AG20443 (cell line): ENCODE measurements at regions not wholly inside any gene's neighbourhood (a gene's known extent, or its start where the extent isn't known, plus 50 kb on each side); places are given as distances from the start of the nearest gene placed in this dataset.
"Not testable (repeated sequence)": the region's sequence is repeated elsewhere in the genome, so short reads cannot be mapped to it uniquely, and the experiment has no call there.

ENCODE experiments used
- DNase-seq: peaks from one replicate; pipeline ENCODE4 v3.0.0; 2012; ENCODE audit warnings: low spot score, mixed read lengths

DNA sequence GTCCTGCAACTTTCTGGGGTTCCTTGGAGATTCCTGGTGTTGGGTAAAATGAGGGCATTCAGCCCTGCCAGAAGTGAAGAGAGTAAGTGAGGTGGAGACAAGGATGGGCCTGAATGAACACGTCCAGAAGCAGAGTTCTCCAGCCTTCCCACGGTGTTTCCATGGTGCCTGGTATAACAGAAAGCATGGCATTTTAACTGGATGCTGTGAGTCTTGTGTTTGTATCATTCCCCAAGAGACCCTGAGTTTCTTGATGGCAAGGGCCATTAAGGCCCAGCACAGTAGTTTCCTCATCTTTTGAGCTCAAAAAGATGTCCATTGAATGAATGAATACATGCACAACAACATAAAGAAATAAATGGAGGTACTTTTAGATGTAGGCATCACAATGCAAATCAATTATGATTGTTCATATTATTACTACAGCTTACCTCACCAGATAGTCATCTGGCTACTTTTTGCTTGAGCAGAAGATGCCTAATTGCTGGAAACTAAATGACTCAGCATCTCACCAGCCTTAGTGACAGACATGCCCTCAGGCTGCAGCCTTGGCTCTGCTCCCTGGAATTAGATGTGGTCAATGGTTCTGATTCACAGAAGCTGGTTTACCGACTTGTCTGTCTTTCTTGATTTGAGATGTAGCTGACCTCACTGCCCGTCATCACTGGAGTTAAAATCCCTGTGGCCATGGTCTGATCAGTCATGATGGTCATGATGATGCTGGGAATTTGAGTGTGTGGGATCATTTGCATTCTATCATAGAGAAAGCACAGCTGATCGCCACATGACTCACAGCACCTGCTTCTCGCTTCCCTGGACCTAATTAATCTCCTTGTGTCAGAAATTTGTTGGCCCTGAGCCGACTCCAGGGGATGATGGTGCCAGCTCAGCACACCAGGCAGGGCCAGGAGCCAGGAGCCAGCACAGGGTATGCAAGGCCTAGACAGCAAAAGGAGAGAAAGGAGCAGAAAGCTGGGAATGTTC, 83.9 kb downstream of the CXCL12 start:
- peak; percentile 91 for DNase-seq

DNA sequence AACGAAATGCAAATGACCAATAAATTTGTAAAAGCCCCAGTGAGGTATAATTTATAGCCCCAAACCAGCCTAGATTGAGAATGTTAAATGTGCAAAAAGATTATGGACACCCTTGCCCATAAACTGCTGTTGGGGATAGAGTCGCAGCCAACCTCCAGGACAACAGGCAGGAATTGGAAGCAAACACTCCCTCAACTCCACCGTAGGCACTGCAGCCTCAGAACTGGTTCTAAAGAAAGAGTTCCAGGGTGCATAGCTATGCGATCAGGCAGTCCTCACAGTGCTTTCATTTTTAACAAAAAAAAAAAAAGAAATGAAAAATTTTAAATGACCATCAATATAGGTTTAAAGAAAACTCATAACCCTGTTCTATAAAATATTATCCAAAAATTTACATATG, 86.2 kb downstream of the CXCL12 start:
- DNase-seq: no peak

DNA sequence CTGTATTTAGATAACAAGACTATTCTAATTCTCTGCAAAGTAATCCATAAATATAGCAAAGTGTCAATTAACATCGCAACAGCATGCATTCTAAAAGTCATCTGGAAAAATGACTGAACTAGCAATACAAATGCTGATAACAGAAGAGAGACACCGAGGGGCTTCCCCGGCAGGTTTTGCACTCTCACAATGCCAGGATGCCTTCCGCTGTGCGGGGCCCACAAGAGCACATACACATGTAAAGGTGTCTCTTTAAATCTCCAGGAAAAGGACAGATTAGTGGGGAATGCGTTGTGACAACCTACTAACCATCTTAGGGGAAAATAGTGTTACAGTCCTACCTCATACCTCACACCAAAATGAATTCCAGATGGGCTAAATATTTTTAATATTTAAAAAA, 86.9 kb downstream of the CXCL12 start:
- no peak for DNase-seq

DNA sequence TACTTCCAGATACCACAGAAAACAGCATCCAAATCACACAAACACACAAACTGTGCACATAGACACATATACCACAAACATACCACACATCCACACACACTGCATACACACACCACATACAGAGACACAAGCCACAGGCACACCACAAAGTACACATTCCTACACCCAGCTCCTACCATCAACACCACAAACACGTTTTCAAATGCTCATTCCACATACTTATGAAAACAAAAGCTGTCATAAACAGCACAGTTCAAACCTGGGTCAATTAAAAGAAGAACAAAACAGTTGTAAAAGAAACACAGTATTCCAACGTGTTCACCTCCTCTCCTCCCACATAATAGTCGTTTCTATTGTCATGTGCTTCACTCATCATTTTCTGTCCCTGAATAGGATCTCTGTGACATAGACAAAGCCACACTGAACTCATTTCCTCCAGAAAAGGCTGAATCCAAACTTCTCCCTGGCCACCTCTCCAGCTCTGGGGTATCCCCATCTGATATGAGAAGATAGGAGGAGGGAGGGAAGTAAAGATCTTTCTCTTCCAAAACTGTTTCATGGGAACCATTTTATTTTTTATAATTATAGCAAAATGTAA, 89.2 kb downstream of the CXCL12 start:
- DNase-seq: no peak

DNA sequence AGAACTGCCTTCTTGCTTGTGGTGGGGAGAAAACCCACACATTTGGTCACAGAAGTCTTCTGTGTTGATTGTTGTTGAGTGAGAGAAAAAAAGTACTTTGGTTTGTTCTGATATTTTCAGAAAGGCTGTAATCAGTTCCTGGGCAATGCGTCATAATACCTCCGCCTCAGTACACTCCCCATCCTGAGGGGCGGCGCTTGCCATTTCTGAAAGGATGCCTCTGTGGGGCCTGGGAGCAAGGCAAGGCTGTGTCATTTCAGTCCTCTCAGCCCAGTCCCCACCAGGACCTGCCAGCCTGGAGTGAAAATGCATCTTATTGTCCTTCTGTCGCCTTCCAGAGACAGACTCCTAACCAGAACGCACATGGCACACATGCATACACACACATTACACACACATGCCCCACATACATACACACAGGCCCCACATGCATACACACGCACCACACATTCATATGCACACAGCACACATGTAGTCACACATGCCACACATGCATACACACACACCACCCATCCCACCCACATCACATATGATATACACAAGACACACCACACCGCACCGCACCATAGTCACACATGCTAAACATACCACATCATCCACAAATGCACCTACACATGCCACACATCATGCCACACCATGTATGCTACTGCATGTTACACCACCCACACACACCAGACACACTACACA, 90.0 kb downstream of the CXCL12 start:
- no peak for DNase-seq

DNA sequence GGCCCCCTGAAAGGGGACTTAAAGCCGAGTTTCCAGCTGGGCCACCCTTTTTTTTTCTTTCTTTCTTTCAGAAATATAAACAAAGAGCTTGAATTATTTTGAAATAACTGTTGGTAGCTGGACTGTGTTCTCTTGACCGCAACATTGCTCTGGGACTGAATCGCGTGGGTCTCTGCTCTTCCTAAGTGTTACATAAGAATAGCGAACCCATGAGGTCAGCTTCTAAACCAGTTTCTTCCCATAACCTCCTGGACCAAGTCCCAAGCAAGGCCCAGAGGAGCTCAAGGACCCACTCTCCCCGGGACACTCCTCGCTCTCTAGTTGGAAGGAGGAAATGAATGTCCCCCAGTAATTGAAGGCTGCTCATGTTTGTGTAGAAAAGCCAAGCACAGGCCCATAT, 91.1 kb downstream of the CXCL12 start:
- peak; percentile 70 for DNase-seq

DNA sequence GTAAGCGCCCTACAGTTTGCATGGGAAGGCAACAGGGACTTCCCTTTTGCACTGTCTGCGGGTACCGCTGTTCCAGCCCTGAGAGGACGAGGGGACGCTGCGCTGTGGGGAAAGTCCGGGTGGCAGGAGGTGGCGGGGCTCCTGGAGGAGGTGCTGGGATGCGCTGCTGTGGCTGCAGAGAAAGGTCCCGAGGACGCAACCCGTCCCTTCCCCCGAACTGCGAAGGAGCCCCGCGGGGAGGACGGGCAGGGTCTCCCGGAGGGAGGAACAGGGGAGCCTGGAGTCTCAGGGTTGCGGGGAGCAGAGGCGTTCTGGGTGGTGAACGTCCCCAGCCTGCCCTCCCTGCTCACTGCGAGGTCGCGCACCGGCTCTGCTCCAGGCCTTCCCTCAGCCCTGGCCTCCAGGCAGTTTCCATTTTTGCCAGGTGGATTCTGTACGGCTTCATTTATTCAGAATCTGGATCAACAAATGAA, 91.6 kb downstream of the CXCL12 start:
- DNase-seq: no peak

DNA sequence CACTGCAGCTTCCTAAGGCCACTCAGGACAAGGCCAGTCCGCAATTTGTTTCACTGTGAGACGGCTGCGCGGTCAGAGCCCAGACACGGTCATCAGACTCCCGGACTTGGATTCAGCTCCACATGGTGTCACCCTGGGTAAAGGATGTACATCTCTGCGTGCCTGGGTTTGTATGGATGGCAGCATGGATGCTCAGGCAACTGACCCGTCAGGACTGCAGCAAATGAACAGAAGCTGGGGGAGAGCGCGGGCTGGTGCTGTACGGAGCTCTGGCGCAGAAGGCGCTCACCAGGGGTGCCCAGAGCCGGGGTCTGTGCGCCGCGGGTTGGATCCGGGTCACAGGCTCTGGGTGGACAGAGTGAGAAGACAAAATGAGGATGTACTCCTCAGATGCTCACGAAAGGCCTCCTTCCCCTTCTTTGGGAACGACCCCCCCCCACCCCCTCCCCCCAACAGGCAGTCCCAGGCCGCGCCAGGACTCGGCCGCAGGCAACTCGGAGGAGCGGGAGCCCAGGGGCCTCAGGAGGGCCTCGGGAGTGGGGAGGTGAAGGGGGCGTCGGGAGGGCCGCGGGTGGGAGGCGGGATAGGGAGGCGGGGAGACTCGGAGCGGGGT, 92.4 kb downstream of the CXCL12 start:
- no peak for DNase-seq

DNA sequence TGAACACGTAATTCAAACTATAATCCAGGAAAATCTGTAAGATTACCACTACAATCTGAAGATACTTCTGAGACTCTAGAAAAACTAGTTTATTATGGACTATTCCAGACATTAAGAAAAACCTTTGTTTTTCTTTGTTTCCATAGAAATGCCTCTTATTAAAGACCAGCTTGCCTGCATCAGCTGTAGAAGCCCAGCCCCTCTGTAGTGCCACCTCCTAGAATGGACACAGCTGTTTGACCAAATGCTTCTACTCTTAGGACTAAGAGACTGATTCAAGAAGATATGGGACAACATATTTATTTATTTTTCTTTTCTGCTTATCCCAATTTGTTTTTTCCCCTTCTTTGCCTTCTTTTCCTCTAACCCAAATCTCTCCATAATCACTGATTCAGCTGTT, 93.8 kb downstream of the CXCL12 start:
- DNase-seq: no peak

DNA sequence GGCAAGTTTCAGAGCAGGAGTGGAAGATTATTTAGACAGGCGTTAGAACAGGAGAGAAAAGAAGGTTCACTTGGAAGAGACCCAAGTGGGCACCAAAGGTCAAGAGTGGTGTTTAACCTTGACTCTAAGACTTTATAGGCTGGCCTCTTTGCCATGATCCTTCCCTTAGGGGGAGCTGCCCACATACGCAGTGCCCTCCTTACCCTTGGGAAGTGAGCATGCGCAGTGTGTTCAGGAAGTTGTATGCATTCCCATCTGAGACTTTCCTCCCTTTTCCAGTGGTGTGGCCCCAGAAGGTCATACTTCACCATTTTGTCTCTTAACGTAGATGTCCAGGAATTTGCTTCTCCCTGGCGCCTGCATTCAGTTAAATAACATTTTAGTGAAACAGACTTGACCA, 95.8 kb downstream of the CXCL12 start:
- no peak for DNase-seq

DNA sequence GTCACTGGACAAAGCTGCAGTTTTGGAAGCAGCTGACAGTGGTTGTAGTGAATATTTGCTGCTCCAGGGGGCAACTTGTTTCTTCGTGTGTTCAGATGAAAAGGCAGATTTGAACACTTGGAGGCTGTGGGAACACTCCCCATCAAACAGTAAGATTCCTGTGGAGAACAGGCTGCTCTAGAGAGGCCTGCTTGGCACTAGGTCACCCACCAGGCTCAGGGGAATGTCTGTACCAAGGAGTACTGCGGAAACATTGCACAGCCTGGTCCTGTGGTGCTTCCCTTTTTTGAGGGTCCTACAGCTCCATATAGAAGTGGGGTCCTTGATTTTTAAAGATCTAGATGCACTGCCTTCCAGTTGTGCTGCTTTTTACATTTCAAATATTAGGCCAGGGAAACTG, 97.5 kb downstream of the CXCL12 start:
- no peak for DNase-seq

DNA sequence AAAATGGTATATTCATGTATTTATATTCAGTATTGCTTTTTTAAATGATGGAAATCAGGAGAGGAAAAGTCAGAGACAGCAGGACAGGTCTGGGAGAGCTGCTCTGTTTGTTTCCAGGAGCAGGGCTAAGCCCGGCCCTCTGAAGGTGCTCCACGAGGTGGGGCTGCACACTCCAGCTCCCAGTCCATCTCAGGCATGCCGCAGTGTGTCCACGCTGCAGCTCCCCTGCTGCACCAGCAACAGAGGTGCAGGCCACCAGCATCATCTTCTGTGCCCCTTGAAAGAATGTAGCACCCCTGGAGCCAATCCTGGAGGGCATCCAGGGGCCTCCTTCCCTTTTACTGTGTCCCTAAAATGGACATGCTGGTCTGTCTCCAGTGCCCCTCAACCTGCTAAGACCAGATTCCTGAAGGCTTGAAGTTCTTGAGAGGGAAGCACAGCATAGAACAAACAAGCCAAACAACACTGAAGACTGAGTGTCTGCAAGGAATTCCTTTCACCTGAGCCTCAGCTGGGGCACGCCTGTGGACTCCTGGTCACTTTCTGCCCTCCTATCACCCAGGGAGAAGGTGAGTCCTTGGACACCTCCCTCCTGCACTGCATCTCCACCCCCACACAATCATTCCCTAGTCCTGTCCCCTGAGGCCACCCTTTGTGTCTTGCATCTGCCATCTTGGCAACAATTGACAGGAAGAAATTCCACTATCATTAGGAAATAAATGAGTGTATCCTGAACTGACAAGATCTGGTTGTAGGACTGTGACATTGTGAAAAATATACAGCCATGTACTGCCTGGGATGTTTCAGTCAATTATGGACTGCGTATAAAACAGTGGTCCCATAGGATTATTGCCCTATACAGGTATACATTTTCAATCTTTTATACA, 100.5 kb downstream of the CXCL12 start:
- DNase-seq: no peak

DNA sequence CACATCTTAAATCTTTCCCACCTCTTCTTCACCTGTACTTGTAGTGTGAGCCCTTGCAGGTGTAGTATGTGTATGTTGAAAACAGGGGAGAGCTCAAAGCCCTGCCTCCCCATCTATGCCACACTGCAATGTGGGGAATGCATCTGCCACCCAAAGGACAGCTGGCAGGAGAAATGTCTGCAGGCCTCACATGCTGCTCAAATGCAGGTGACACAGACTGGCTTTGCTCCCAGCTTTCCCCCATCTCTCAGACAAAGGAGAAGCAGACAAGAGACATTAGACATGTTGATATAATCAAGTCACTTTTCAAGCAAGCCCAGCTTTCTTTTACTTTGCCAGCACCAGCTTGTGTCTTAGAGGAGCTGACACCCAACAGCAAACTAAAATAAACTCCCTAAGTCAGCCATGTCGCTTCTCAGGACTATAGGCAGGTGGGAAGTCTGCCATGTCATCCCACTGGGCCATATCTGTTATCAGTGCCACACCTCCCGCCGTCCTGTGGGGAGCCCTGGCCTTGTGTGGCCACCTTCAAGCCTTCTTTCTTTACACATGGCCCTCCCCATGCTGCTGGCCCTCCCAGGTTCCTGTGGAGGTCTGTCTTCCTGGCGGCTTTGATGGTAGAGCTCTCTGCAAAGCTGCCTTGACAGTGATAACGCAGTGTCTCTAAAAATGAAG, 102.1 kb downstream of the CXCL12 start:
- DNase-seq: no peak

DNA sequence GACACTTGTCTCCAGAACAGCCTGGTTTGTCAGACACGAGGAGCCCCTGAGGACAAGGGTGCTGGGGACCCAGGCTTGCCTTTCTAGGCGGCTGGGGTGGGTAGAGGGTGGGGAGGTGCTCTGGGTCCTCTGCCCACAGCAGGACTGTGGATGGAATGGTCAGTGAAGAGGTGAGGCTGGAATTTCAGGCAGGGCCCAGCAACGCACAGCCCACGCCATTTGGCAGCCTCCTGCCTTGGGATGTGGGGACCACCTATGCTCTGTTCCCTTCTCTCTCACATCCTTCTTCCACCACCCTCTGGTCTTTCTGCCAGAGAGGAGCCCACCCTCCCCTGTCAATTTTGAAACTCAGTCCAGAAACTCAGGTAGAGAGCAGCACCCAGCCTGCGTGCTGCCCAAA, 103.2 kb downstream of the CXCL12 start:
- DNase-seq: no peak

DNA sequence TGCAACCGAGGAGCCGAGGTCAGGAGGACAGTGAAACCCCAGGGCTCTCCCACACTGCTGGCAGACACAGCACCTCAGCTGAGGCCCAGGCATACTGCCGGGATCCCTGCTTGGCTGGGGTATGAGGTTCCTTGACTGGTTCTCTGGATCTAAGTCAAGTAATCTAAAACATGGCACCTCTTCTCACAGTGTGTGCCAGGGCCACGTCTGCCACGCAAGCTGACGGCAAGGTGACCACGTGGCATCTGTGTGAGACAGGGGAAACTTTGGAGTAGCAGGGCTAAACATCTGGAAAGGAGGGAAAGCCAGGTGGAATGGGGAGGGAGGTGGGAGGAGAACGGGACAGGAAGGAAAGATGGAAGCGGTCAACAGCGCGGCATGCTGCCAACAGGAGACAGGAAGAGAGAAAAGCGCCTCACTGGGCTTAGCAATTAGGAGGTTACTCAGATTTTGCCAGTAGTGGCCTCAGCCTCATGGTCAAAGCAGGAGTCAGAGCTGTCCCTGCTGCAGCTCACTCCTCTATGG, 103.7 kb downstream of the CXCL12 start:
- DNase-seq: peak; percentile 46

DNA sequence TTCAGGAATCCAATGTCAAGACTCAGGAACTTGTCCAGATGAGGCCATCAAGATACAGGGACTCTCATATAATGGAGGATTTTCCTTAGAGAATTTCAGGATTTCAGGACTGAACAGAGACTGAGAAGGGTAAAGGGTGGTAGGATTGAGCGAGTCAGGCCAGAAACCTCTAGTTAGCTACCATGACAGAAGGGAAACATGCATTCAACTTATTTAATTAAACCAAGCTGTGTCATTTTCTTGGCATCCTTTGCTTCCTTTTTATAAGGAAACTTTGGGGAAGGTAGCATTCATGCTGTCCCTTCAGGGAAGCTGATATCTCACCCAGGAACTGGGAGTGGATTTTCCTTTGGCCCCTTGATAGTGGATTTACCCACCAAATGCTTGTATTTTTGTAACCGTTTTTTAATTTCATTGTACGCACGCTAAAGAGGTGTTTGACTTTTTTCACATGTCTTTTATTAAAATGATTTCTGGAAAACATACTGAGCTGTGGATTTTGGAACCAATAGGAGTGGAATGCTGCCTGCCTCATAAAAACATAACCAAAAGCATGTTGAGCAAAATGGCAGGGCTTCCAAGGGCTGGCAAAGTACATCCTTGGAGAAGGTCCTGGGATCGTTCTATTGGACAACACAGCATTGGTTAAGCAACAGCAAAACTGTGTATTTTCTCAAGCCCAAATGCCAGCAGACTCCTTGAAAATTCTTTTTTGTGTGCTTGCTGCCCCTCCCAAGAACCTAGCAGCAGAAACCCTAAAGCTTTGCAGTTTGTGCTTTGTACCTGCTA, 104.5 kb downstream of the CXCL12 start:
- DNase-seq: peak; percentile 56

DNA sequence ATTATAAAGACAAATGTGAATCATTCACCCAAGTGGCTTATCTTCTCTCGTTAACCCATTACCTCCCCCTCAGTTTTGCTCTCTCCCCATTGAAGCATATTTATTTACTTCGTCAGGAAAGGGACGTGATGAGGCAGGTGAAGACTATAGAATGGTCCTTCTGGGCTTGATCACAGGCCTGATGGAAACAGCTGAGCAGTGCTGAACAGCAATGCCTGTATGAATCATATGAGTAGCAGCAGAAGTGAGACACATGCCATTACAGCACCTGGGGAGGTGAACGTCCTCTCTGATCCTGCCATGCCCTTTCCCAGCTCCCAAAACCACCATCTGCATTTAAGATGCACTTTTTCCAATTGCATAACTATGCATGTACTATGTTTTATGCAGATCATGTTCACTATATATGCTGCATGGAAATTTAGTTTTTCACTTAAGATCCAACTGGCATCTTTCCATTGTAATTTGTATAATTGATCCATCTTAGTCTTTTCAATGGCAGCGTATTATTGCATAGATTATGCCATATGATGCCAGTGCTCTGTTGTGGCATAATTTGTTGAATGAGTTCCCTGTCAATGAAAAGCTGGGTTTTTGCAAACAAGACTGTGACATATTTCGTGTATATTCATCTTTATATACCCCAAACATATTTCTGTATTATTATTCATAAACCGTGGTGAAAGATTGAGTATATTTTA, 105.3 kb downstream of the CXCL12 start:
- DNase-seq: no peak

DNA sequence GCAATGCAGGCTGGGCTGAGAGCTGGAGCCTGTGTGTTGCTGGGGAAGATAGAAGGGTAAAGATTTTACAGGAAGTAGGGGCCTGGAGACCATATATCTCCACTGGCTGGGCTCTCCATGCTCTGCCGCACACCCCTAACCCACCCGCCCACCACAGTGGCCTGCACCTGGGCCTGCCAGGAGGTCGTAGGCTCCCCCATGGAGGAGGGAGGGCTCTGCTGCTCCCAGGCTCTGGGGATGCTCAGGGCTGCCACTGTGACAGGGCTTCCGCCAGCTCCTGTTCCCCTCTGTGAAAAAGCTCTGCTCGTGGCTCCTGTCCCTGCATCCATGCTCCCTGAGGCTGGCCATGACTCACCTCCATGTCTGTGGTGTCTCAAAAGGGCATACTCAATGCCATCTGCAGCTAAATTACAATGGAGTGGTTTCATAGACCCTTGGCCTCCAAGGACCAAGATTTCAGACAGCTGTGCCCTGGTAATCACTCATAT, 106.0 kb downstream of the CXCL12 start:
- peak; percentile 61 for DNase-seq

DNA sequence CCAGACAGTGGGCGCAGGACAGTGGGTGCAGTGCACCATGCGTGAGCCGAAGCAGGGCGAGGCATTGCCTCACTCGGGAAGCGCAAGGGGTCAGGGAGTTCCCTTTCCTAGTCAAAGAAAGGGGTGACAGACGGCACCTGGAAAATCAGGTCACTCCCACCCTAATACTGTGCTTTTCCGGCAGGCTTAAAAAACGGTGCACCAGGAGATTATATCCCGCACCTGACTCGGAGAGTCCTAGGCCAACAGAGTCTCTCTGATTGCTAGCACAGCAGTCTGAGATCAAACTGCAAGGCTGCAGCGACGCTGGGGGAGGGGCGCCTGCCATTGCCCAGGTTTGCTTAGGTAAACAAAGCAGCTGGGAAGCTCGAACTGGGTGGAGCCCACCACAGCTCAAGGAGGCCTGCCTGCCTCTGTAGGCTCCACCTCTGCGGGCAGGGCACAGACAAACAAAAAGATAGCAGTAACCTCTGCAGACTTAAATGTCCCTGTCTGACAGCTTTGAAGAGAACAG, 116.4 kb downstream of the CXCL12 start:
- DNase-seq: not testable (repeated sequence)
